ENCODE measurements at regions not wholly inside any gene's neighbourhood (a gene's known extent, or its start where the extent isn't known, plus 50 kb on each side); places are given as distances from the start of the nearest gene placed in this dataset.
A peak's percentile ranks its signal among the peaks of the same experiment; 100 is the strongest.

GRCh38 chr22:34055525-34056200, 135.4 kb upstream of the LARGE1 start:
- peak; percentile 21 for DNase-seq (ENCODE audit: low read depth)

- no peak for DNase-seq (ENCODE audit: low read depth)
These were observed 137.4 kb upstream of the LARGE1 start for GRCh38 chr22:34057726-34058125.

DNA sequence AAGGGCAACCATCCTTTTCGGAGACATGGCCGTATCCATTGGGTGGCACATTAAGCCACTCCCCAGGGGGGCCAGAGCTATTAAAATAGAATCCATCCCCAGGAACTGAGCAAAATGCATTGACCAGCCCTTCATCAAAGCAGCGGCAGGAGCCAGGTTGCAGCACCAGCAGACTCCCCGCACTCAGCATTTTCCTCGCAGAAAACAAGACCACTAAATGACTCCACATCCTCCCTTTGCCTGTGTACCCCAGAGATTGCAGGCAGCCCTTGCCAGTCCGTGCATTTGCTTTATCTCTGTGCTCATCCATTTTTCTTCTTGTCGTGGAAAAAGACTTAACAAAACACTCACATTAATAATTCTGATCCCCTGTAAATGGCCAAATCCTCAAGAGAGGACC, 144.4 kb upstream of the LARGE1 start:
- DNase-seq (ENCODE audit: low read depth), result no peak

- DNase-seq (ENCODE audit: low read depth), result no peak
These were observed 146.8 kb upstream of the LARGE1 start for GRCh38 chr22:34067031-34067430.

DNA sequence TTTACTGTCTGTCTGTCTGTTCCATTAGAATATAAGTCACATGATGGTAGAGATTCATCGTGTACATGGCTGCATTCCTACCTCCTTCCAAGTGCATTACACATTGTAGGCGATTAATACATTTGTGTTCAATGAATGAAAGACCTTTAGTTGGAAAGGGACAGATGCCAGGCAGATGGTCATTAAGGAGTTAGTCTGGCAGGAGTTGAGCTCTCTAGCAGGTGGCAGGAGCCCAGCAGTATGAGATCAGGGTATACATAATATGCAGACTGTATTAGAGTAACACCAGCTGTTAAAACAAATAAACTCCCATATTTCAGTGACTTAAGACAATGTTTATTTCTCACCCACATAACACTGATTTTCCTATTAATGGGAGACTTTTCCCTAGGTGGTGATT, 147.7 kb upstream of the LARGE1 start:
- no peak for DNase-seq (ENCODE audit: low read depth)

- DNase-seq (ENCODE audit: low read depth), result no peak
These were observed 149.8 kb upstream of the LARGE1 start for GRCh38 chr22:34070051-34070450.

GRCh38 chr22:34070531-34070930, 150.3 kb upstream of the LARGE1 start:
- DNase-seq (ENCODE audit: low read depth), result no peak

- DNase-seq (ENCODE audit: low read depth), result no peak
These were observed 152.3 kb upstream of the LARGE1 start for GRCh38 chr22:34072585-34072984.

GRCh38 chr22:34080433-34080832, 160.2 kb upstream of the LARGE1 start:
- no peak for DNase-seq (ENCODE audit: low read depth)

- DNase-seq (ENCODE audit: low read depth), result no peak
These were observed 176.5 kb upstream of the LARGE1 start for GRCh38 chr22:34096770-34097169.

DNA sequence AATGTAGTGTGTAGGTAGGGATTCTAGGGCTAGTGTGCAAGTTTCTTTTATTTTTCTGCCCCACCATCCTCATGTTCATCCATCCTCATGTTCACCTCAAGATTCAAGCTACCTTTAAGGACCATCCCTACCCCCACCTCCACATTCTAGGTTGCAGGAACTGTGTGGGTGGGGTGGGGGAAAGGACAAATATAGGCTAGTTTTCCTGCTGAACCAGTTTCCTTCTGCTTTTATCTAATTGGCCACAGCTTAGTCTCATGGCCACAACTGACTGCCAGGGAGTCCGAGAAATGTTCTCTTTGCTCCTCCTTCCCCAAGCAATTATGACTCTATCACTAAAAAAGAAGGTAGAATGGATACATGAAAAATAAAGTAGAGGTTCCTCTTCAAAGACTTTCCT, 179.0 kb upstream of the LARGE1 start:
- no peak for DNase-seq (ENCODE audit: low read depth)

GRCh38 chr22:34102633-34103032, 182.4 kb upstream of the LARGE1 start:
- DNase-seq (ENCODE audit: low read depth), result no peak

DNA sequence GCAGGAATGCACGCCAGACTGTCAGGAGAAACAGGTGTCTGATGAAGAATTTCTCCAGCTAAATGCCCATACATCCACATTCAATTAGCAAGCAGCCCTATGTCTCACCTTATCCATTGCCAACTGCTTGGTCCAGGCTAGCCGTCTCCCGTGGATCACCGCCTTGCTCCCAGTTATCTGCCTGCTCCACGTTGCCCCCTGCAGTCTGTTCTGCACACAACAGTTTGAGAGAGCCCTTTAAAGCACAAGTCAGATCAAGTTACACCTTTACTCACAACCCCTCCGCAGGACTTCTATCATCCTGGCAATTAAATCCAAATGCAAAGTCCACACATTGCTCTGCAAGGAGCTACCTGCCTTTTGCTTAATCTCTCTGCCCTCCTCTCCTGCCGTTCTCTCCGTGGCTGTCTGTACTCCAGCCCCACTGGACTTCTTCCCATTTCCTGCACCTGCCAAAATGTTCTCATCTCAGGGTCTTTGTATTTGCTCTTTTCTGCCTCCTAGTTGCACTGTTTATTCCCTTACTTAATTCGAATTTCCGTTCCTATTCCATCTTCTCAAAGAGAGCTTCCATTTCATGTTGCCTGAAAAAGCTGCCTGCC, 185.3 kb upstream of the LARGE1 start:
- peak; percentile 71 for DNase-seq (ENCODE audit: low read depth)

- DNase-seq (ENCODE audit: low read depth), result no peak
These were observed 187.9 kb upstream of the LARGE1 start for GRCh38 chr22:34108168-34108567.

DNA sequence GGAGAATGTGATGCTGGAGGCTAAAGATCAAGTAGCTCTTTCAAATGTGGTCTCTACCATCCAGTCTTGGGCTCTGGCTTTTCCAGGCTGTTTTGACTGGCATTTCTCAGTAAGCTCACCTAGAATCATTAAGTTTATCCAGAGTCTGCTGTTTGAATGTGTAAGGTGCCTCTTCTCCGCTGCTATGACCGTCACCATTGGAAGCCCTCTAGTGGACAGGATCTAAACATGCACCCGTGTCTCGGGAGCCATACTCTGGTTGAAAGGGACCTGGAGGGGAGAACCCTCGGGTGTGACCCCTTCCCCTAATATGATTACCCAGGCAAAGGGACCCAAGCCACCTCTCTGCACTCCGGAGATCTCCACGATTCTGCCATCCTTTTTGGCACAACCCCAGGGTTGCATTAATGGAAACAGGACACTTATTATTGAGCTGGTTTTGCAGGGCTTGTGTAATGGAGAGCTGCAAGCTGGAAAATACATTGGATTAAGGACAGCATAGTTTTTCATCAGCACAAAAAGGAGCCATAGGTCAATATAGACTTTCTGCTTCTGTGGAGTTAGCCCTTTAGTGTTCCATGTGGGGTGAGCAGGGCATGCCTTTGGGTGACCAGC, 191.0 kb upstream of the LARGE1 start:
- DNase-seq (ENCODE audit: low read depth), result peak; percentile 24

DNA sequence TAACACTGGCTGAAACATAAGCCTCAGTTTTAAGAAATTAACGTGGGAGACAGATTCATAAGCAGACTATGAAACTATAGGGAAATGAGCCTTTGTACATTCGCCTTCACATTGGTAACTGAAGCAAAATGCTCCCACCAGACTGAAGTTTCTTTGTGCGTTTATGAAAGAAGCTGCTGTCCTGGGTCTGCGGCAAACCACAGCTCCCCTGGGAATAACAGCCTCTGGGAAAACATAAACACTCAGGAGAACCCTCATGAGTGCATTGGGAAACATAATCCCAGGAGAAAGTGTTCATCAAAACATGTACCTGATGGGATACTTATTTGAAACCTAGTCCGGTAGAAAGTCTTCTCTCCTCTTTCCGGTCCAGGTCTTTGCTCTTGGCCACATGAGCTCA, 193.1 kb upstream of the LARGE1 start:
- no peak for DNase-seq (ENCODE audit: low read depth)

DNA sequence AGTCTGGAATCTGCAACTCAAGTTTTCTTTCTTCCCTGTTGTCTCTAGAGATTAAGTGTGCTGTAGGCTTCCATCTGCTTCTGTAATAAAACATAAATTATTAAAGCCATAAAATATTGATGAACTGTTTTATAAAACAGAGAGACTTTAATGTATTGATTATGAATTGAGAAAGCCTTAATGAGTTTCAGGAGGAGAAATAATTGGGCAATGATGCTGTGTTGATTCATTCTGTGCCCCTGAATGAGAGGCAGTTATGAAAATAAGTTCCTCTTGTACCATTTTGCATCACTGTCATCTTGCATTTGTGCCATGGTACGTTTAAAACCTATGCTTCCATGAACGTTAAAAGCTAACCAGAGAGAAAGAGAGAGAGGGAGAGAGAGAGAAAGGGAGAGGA, 194.1 kb upstream of the LARGE1 start:
- no peak for DNase-seq (ENCODE audit: low read depth)

DNA sequence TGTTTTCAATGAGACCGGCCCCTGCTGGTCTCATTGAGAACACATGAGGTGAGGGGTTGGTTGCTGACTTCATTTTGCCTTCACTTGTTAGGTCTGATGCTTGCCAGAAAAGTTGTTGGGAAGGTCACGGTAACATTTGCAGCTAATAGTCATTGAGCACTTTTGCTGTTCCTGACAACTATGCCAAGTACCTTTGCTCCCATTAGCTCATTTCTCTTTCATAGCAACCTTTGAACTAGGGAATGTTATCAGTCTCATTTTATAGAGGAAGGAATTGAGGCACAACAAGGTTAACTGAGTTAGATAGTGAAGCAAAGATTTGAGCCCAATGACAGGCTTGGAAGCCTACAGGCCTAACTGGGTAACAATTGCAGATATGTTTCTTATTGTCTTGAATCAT, 195.4 kb upstream of the LARGE1 start:
- no peak for DNase-seq (ENCODE audit: low read depth)

GRCh38 chr22:34116126-34116525, 195.8 kb upstream of the LARGE1 start:
- no peak for DNase-seq (ENCODE audit: low read depth)

DNA sequence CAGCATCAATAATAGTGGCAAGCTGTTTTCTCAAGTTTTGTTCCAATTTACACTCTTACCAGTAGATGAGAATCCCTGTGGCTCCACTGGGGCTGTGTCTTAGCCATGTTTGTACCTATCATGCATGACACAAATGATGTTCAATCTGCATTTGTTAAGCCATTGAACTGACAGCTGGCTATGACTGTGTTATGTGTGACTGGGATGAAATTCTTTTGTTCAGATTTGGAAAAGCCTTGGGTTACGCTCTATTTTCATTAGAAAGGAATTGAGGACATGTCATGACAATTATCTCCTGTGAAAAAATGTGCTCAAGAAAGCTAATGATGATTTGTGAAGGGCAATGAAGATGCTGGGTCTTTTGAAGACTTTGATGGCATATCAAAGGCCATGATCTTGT, 201.8 kb upstream of the LARGE1 start:
- no peak for DNase-seq (ENCODE audit: low read depth)

DNA sequence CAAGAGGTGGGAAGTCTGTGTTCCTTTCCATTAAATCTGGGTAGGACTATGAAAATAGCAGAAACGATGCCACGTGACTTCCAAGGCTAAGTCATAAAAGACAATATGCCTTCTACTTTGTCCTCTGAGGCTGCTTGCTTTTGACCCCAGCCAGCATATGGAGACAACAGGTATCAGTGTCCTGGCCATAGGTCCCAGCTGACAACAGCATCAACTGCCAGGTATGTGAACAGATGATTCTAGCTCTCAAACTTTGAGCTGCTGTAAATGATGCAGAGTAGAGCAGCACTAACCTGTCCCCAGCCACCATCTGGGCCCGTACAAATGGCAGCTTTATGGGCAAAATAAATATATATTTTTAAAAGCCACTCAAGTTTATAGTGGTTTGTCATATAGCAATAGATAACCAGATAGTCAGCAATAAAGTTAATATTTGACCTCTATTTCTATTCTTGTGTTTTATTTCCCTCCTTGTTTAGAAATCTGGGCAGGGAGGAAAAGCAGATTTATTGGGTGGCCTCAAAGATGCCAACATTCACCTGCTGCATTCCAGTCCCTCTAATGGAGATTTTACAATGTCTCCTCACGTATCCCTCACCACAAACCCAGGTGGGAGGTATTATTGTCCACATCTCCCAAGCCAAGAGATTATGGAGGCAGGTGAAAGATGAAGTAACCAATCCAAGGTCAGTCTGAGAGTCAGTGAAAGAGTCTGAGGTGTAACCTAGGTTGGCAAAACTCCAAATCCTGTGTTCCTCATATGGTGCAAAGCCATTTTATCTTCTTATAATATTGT, 209.6 kb upstream of the LARGE1 start:
- DNase-seq (ENCODE audit: low read depth), result no peak

DNA sequence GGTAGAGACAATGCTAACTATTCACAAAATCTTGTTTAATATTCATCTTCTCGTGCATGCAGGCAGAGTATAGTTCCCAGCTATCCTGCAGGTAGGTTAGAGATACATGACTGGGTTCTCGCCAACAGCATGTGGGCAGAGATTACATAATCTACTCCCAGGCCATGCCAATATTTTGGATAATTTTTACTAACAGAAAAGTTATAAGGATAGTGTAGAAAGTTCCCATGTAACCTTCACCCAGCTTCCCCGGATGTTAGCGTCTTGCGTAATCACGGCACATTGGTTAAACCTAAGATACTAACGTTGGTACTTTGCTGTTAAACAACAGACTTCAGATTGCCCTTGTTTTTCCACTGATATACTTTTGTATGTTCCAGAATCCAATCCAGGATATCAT, 215.5 kb upstream of the LARGE1 start:
- no peak for DNase-seq (ENCODE audit: low read depth)

DNA sequence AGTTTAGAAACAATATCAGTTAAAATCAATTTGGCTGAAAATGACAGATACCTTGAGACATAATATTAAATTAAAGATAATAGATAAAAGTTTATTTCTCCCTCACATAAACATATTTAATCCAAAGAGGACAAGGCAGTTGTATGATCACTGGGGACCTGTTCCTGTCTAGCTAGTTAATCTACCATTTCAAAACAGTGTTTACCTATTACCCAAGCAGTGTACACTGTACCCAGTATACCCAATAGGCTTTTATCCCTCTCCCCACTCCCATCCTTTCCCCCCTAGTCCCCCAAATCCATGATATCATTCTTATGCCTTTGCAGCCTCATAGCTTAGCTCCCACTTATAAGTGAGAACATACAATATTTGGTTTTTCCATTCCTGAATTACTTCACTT, 229.7 kb upstream of the LARGE1 start:
- DNase-seq (ENCODE audit: low read depth), result no peak

Measured in Daoy (cell line).